Mesendoderm (in vitro differentiated cells): ENCODE measurements at regions not wholly inside any gene's neighbourhood (a gene's known extent, or its start where the extent isn't known, plus 50 kb on each side); places are given as distances from the start of the nearest gene placed in this dataset.

Experiments used
- DNase-seq: peaks from one replicate; pipeline ENCODE4 v3.0.0; 2013
- H2AK5ac ChIP-seq: 2 replicates; pipeline ENCODE4 v1.6.1; 2013; ENCODE audit warnings: low read length, inconsistent platforms
- H2BK120ac ChIP-seq: 2 replicates; pipeline ENCODE4 v1.6.1; 2013; ENCODE audit warnings: low read depth, mild to moderate bottlenecking, low read length, moderate library complexity, mixed read lengths
- H2BK15ac ChIP-seq: replicated peaks from 2 replicates; pipeline ENCODE4 v1.6.1; 2013; ENCODE audit warnings: low read depth, mild to moderate bottlenecking, moderate library complexity
- H2BK5ac ChIP-seq: 2 replicates; pipeline ENCODE4 v1.6.1; 2013; ENCODE audit warnings: low read length, inconsistent platforms
- H3K18ac ChIP-seq: 2 replicates; pipeline ENCODE4 v1.6.1; 2013; ENCODE audit warnings: mild to moderate bottlenecking, low read length, mixed read lengths
- H3K23ac ChIP-seq: one replicate; pipeline ENCODE4 v1.6.1; 2013; ENCODE audit warnings: low read length
- H3K27ac ChIP-seq: 2 replicates; pipeline ENCODE4 v1.5.1; 2013; ENCODE audit warnings: low read depth, mild to moderate bottlenecking, inconsistent platforms, low read length, moderate library complexity
- H3K27me3 ChIP-seq: 2 replicates; pipeline ENCODE4 v1.6.1; 2013; ENCODE audit warnings: low read length, control low read depth, mild to moderate bottlenecking, inconsistent platforms; ENCODE audit not compliant: insufficient read depth, poor library complexity
- H3K36me3 ChIP-seq: 2 replicates; pipeline ENCODE4 v1.6.1; 2013; ENCODE audit warnings: low read length, inconsistent platforms; ENCODE audit not compliant: control insufficient read depth, insufficient read depth
- H3K4ac ChIP-seq: one replicate; pipeline ENCODE4 v1.6.1; 2013; ENCODE audit warnings: low read depth, mild to moderate bottlenecking, low read length, moderate library complexity
- H3K4me1 ChIP-seq: 2 replicates; pipeline ENCODE4 v1.6.1; 2013; ENCODE audit warnings: low read depth, low read length, inconsistent platforms; ENCODE audit not compliant: control insufficient read depth
- H3K4me2 ChIP-seq: 2 replicates; pipeline ENCODE4 v1.6.1; 2013; ENCODE audit warnings: low read length
- H3K4me3 ChIP-seq: 2 replicates; pipeline ENCODE4 v1.5.1; 2013; ENCODE audit warnings: mild to moderate bottlenecking, low read length
- H3K56ac ChIP-seq: one replicate; pipeline ENCODE4 v1.6.1; 2013; ENCODE audit warnings: low read length
- H3K79me1 ChIP-seq: 2 replicates; pipeline ENCODE4 v1.6.1; 2013; ENCODE audit warnings: low read length, inconsistent platforms
- H3K79me2 ChIP-seq: 2 replicates; pipeline ENCODE4 v1.6.1; 2013; ENCODE audit warnings: mild to moderate bottlenecking, low read length; ENCODE audit not compliant: control insufficient read depth, insufficient read depth
- H3K9ac ChIP-seq: 2 replicates; pipeline ENCODE4 v1.6.1; 2013; ENCODE audit warnings: low read length, inconsistent platforms
- H4K5ac ChIP-seq: one replicate; pipeline ENCODE4 v1.6.1; 2013; ENCODE audit warnings: low read length
- H4K8ac ChIP-seq: one replicate; pipeline ENCODE4 v1.6.1; 2013; ENCODE audit warnings: low read depth, mild to moderate bottlenecking, control low read depth, low read length, moderate library complexity
- WGBS: extraction: QIAGEN DNeasy Blood & Tissue Kit; methylation state at CpG from one replicate; pipeline ENCODE4 v1.1.7; 2013; ENCODE audit warnings: low lambda C conversion rate, missing lambda C conversion rate; ENCODE audit not compliant: insufficient coverage; ENCODE audit errors: extremely low coverage; 5-methylcytosine and 5-hydroxymethylcytosine counted together

DNA sequence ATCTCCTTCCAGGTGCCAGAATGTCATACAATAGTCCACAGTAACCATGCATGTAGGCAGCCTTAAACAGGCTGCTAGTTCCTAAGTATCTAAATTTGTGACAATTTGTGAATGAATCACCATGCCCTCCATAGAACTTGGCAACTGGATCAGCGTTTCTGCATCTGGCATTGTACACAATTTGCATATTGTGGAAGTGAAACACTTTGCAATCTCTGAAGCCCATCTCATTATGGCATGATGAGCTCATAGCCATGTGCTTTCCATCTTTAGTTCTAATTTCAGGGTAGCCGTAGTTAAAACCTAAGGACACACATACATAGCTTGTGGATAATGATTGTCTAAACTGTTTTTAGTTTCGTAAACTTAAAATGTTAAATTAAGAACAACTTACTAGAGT, 573.6 kb downstream of the PPP4R3C start:
- Histone ChIP-seq H3K9ac (no peak overlapping the region), H3K4me1 (no peaks in the 10 kb centered on the region)

GRCh38 chrX:26873736-26874135, 589.4 kb downstream of the PPP4R3C start:
- DNase-seq: no peak
- no CpG with 5 or more reads among the region's 29 CpGs for WGBS

More for the DNA sequence above, 573.6 kb downstream of the PPP4R3C start:
- Histone ChIP-seq H3K79me1 (no peaks in the 10 kb centered on the region), H4K8ac (no peak overlapping the region), H3K79me2 (no peaks in the 10 kb centered on the region), H3K4me3 (no peak overlapping the region), H3K27me3 (no peaks in the 10 kb centered on the region), H2BK120ac (no peak overlapping the region), H3K23ac (no peak overlapping the region), H3K4ac (no peak overlapping the region), H2AK5ac (no peak overlapping the region), H3K27ac (no peak overlapping the region), H2BK5ac (no peak overlapping the region), H3K4me2 (no peak overlapping the region), H3K56ac (no peak overlapping the region), H3K36me3 (no peaks in the 10 kb centered on the region), H2BK15ac (no peak overlapping the region), H3K18ac (no peak overlapping the region), H4K5ac (no peak overlapping the region)
- DNase-seq: no peak
- no CpG with 5 or more reads among the region's 3 CpGs for WGBS

GRCh38 chrX:26871967-26872366, 591.2 kb downstream of the PPP4R3C start:
- Histone ChIP-seq H3K56ac (no peak overlapping the region), H3K79me2 (no peaks in the 10 kb centered on the region), H2BK5ac (no peak overlapping the region), H3K79me1 (no peaks in the 10 kb centered on the region), H3K23ac (no peak overlapping the region), H3K18ac (no peak overlapping the region), H3K27ac (no peak overlapping the region), H3K4me3 (no peak overlapping the region), H3K9ac (no peak overlapping the region), H2BK120ac (no peak overlapping the region), H3K4me1 (no peaks in the 10 kb centered on the region), H3K27me3 (no peaks in the 10 kb centered on the region), H2AK5ac (no peak overlapping the region), H2BK15ac (no peak overlapping the region), H3K36me3 (no peaks in the 10 kb centered on the region), H4K8ac (no peak overlapping the region), H3K4me2 (no peak overlapping the region), H3K4ac (no peak overlapping the region), H4K5ac (no peak overlapping the region)
- DNase-seq: no peak
- WGBS: no CpG with 5 or more reads among the region's 1 CpG

More at GRCh38 chrX:26873736-26874135, 589.4 kb downstream of the PPP4R3C start:
- Histone ChIP-seq H3K4me1 (no peaks in the 10 kb centered on the region), H3K4me2 (no peak overlapping the region), H3K79me2 (no peaks in the 10 kb centered on the region), H2AK5ac (no peak overlapping the region), H2BK15ac (no peak overlapping the region), H3K9ac (no peak overlapping the region), H3K27me3 (no peaks in the 10 kb centered on the region), H3K36me3 (no peaks in the 10 kb centered on the region), H3K4ac (no peak overlapping the region), H4K5ac (no peak overlapping the region), H2BK5ac (no peak overlapping the region), H3K56ac (no peak overlapping the region), H3K18ac (no peak overlapping the region), H3K27ac (no peak overlapping the region), H2BK120ac (no peak overlapping the region), H3K23ac (no peak overlapping the region), H3K4me3 (no peak overlapping the region), H3K79me1 (no peaks in the 10 kb centered on the region), H4K8ac (no peak overlapping the region)

GRCh38 chrX:26851981-26852380, 611.2 kb downstream of the PPP4R3C start:
- no peaks in the 10 kb centered on the region for H3K79me1 ChIP-seq
- H3K9ac ChIP-seq: no peak overlapping the region
- H3K4me2 ChIP-seq: no peak overlapping the region
- H4K8ac ChIP-seq: no peak overlapping the region
- no peaks in the 10 kb centered on the region for H3K27me3 ChIP-seq
- H4K5ac ChIP-seq: no peak overlapping the region
- H2BK15ac ChIP-seq: no peak overlapping the region
- H3K79me2 ChIP-seq: no peaks in the 10 kb centered on the region
- DNase-seq: peak; percentile 50
- no peak overlapping the region for H2BK5ac ChIP-seq
- H2AK5ac ChIP-seq: no peak overlapping the region
- H3K27ac ChIP-seq: no peak overlapping the region
- no CpG with 5 or more reads among the region's 1 CpG for WGBS
- no peak overlapping the region for H3K4me3 ChIP-seq
- H3K36me3 ChIP-seq: no peaks in the 10 kb centered on the region
- no peaks in the 10 kb centered on the region for H3K4me1 ChIP-seq
- H3K56ac ChIP-seq: no peak overlapping the region
- no peak overlapping the region for H3K18ac ChIP-seq
- H2BK120ac ChIP-seq: no peak overlapping the region
- H3K4ac ChIP-seq: no peak overlapping the region
- no peak overlapping the region for H3K23ac ChIP-seq

GRCh38 chrX:26848511-26848910, 614.6 kb downstream of the PPP4R3C start:
- H3K23ac ChIP-seq: no peak overlapping the region
- H2BK120ac ChIP-seq: no peak overlapping the region
- H3K4me3 ChIP-seq: no peak overlapping the region
- H3K79me2 ChIP-seq: no peaks in the 10 kb centered on the region
- no peaks in the 10 kb centered on the region for H3K36me3 ChIP-seq
- H3K9ac ChIP-seq: no peak overlapping the region
- H3K56ac ChIP-seq: no peak overlapping the region
- no peaks in the 10 kb centered on the region for H3K79me1 ChIP-seq
- no peak overlapping the region for H2AK5ac ChIP-seq
- no peak overlapping the region for H3K4me2 ChIP-seq
- no CpG with 5 or more reads among the region's 2 CpGs for WGBS
- H3K27ac ChIP-seq: no peak overlapping the region
- no peaks in the 10 kb centered on the region for H3K27me3 ChIP-seq
- no peak overlapping the region for H4K5ac ChIP-seq
- H2BK5ac ChIP-seq: no peak overlapping the region
- no peaks in the 10 kb centered on the region for H3K4me1 ChIP-seq
- no peak for DNase-seq
- no peak overlapping the region for H2BK15ac ChIP-seq
- no peak overlapping the region for H4K8ac ChIP-seq
- H3K4ac ChIP-seq: no peak overlapping the region
- no peak overlapping the region for H3K18ac ChIP-seq

DNA sequence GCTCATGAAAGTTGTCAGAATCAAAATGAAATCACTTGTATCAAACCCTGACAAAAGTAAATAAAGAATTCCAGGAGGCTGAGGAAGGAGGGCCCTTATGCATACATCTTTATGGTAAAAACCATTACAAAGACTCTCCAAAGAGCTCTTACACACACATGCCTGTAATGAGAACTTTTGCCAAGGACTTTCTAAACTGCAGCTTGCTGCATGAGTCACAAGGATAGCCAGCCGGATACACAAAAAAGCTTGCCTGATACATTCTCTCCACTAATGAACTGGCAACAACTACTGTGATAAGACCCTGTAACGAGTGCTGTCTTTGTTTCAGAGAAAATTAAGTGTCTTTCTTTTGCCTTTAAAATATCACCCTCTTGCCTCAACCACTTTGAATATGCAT, 618.1 kb downstream of the PPP4R3C start:
- Histone ChIP-seq H3K36me3 (no peaks in the 10 kb centered on the region), H3K4me3 (no peak overlapping the region), H3K79me2 (no peaks in the 10 kb centered on the region), H3K27ac (no peak overlapping the region), H3K79me1 (no peaks in the 10 kb centered on the region), H3K4ac (no peak overlapping the region), H3K23ac (no peak overlapping the region), H3K56ac (no peak overlapping the region), H2BK5ac (no peak overlapping the region), H3K27me3 (no peaks in the 10 kb centered on the region), H3K9ac (no peak overlapping the region), H4K5ac (no peak overlapping the region), H4K8ac (no peak overlapping the region), H3K4me2 (no peak overlapping the region), H2BK15ac (no peak overlapping the region), H2AK5ac (no peak overlapping the region), H3K4me1 (no peaks in the 10 kb centered on the region), H2BK120ac (no peak overlapping the region), H3K18ac (no peak overlapping the region)
- no peak for DNase-seq
- WGBS: no CpG with 5 or more reads among the region's 2 CpGs
